PC-9 (cell line): ENCODE measurements at regions not wholly inside any gene's neighbourhood (a gene's known extent, or its start where the extent isn't known, plus 50 kb on each side); places are given as distances from the start of the nearest gene placed in this dataset.

Experiments used
- BruUV-seq: library from RNA; stranded (reverse); fragments of 400-500 nt; replicated peaks from 2 replicates; lab custom pipeline; 2021; lab: Mats Ljungman, UMichigan
- CTCF ChIA-PET: fragments of 300-600 bp; sonication (Branson Sonifier 250); formaldehyde crosslinking; loops from one replicate; lab custom pipeline; 2022; ENCODE audit warnings: antibody characterized with exemption; lab: Charles Lee
- POLR2A ChIA-PET: fragments of 300-600 bp; sonication (Branson Sonifier 250); formaldehyde crosslinking; loops from one replicate; lab custom pipeline; 2022; ENCODE audit warnings: antibody characterized with exemption; ENCODE audit not compliant: unreplicated experiment; lab: Charles Lee
- DNase-seq, 2 experiments: peaks; one replicate each; pipeline versions ENCODE4 v3.0.0 to v3.0.0-alpha.2; 2015 to 2022; ENCODE audit warnings: mixed read lengths in 1 of 2
- H2AFZ ChIP-seq: fragments of 200-600 bp; sonication (generic); 2 replicates; pipeline ENCODE4 v1.8.1; 2017; ENCODE audit warnings: antibody characterized with exemption
- H3F3A ChIP-seq: fragments of 200-600 bp; sonication (generic); 2 replicates; pipeline ENCODE4 v1.8.1; 2017; ENCODE audit warnings: antibody characterized with exemption, mild to moderate bottlenecking, low read depth; ENCODE audit not compliant: insufficient read depth
- H3K27ac ChIP-seq: fragments of 200-600 bp; sonication (generic); 2 replicates; pipeline ENCODE4 v1.6.1; 2016; ENCODE audit warnings: mixed run types
- H3K27me3 ChIP-seq: fragments of 200-600 bp; sonication (generic); 2 replicates; pipeline ENCODE4 v1.6.1; 2016; ENCODE audit warnings: low read depth, mixed run types; ENCODE audit not compliant: insufficient read depth
- H3K36me3 ChIP-seq: fragments of 200-600 bp; sonication (generic); 2 replicates; pipeline ENCODE4 v1.6.1; 2016; ENCODE audit warnings: low read depth, mixed run types
- H3K4me1 ChIP-seq: fragments of 200-600 bp; sonication (generic); replicated peaks from 2 replicates; pipeline ENCODE4 v1.6.1; 2016; ENCODE audit warnings: mixed run types; ENCODE audit not compliant: insufficient read depth
- H3K4me2 ChIP-seq: fragments of 200-600 bp; sonication (generic); 2 replicates; pipeline ENCODE4 v1.6.1; 2017; ENCODE audit warnings: mixed run types
- H3K4me3 ChIP-seq: fragments of 200-600 bp; sonication (generic); 2 replicates; pipeline ENCODE4 v1.6.1; 2016; ENCODE audit warnings: mixed run types
- H3K79me2 ChIP-seq: fragments of 200-600 bp; sonication (generic); 2 replicates; pipeline ENCODE4 v1.6.1; 2017; ENCODE audit warnings: low read depth, mixed run types
- H3K9me2 ChIP-seq: fragments of 200-600 bp; sonication (generic); 2 replicates; pipeline ENCODE4 v1.8.1; 2017; ENCODE audit warnings: mild to moderate bottlenecking; ENCODE audit not compliant: insufficient read depth
- H3K9me3 ChIP-seq: fragments of 200-600 bp; sonication (generic); 2 replicates; pipeline ENCODE4 v1.8.1; 2016; ENCODE audit warnings: low read depth; ENCODE audit not compliant: insufficient read depth
- H4K20me1 ChIP-seq: fragments of 200-600 bp; sonication (generic); 2 replicates; pipeline ENCODE4 v1.8.1; 2017; ENCODE audit not compliant: insufficient read depth
- EZH2 ChIP-seq: fragments of 200-600 bp; sonication (generic); IDR thresholded peaks from 2 replicates; pipeline ENCODE4 v1.8.0; 2017; ENCODE audit warnings: antibody characterized with exemption, low read depth
- intact Hi-C: fragments of 100-400 bp; cut with micrococcal nuclease; formaldehyde crosslinking; loops from one replicate; pipeline ENCODE4 v1.10.0; 2022; ENCODE audit not compliant: unreplicated experiment
- TF ChIP-seq, protein P1 (sequence below): fragments of 200-600 bp; sonication (generic); conservative IDR thresholded peaks from 2 replicates; pipeline ENCODE4 v1.6.1; 2017; ENCODE audit warnings: mixed run types, antibody characterized with exemption, mild to moderate bottlenecking, moderate library complexity

- ChIA-PET POLR2A (no interaction called here), CTCF (no interaction called here)
Observed at GRCh38 chr17:36739208-36739607, 137.8 kb downstream of the MRM1 start.

GRCh38 chr17:36740157-36740556 is 138.8 kb downstream of the MRM1 start:
- intact Hi-C loops = no loop called here
- H3K27ac ChIP-seq = no peak overlapping the region
- TF ChIP-seq, protein P1, sequence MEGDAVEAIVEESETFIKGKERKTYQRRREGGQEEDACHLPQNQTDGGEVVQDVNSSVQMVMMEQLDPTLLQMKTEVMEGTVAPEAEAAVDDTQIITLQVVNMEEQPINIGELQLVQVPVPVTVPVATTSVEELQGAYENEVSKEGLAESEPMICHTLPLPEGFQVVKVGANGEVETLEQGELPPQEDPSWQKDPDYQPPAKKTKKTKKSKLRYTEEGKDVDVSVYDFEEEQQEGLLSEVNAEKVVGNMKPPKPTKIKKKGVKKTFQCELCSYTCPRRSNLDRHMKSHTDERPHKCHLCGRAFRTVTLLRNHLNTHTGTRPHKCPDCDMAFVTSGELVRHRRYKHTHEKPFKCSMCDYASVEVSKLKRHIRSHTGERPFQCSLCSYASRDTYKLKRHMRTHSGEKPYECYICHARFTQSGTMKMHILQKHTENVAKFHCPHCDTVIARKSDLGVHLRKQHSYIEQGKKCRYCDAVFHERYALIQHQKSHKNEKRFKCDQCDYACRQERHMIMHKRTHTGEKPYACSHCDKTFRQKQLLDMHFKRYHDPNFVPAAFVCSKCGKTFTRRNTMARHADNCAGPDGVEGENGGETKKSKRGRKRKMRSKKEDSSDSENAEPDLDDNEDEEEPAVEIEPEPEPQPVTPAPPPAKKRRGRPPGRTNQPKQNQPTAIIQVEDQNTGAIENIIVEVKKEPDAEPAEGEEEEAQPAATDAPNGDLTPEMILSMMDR = no peak
- TF ChIP-seq EZH2 = no peak
- no peaks in the 10 kb centered on the region; the same call in 1 of the 2 replicates for H4K20me1 ChIP-seq
- no peak overlapping the region for H3K4me3 ChIP-seq
- H3K9me3 ChIP-seq = no peaks in the 10 kb centered on the region
- no TSS peak for BruUV-seq
- no peak overlapping the region for H2AFZ ChIP-seq
- peaks cover 41% of the 10 kb centered on the region for H3K27me3 ChIP-seq
- DNase-seq = no peak
- no peaks in the 10 kb centered on the region for H3K4me1 ChIP-seq
- POLR2A ChIA-PET = interaction anchor here (0.5 kb wide), 1 partner anchor 222 kb away, joined by 3 read pairs; no protein-coding TSS in a partner anchor
- H3K36me3 ChIP-seq = no peaks in the 10 kb centered on the region
- H3K79me2 ChIP-seq = no peaks in the 10 kb centered on the region
- no peak overlapping the region for H3K4me2 ChIP-seq
- H3F3A ChIP-seq = no peaks in the 10 kb centered on the region
- no peaks in the 10 kb centered on the region for H3K9me2 ChIP-seq
- CTCF ChIA-PET = interaction anchor here (0.6 kb wide), 1 partner anchor 8 kb away, joined by 3 read pairs; no protein-coding TSS in a partner anchor

More at GRCh38 chr17:36739208-36739607, 137.8 kb downstream of the MRM1 start:
- intact Hi-C loops = no loop called here
- Histone ChIP-seq H3K36me3 (no peaks in the 10 kb centered on the region), H3K27me3 (peaks cover 44% of the 10 kb centered on the region), H3K27ac (no peak overlapping the region), H4K20me1 (no peaks in the 10 kb centered on the region; the same call in 1 of the 2 replicates), H3K9me2 (no peaks in the 10 kb centered on the region), H3K9me3 (no peaks in the 10 kb centered on the region), H3K4me3 (no peak overlapping the region), H3F3A (no peaks in the 10 kb centered on the region), H2AFZ (no peak overlapping the region), H3K79me2 (no peaks in the 10 kb centered on the region), H3K4me2 (no peak overlapping the region), H3K4me1 (no peaks in the 10 kb centered on the region)
- no TSS peak for BruUV-seq
- no peak for DNase-seq
- TF ChIP-seq, protein P1 = no peak
- no peak for TF ChIP-seq EZH2

- DNase-seq = no peak
- Histone ChIP-seq H3K9me2 (no peaks in the 10 kb centered on the region), H2AFZ (no peak overlapping the region), H3K27ac (no peak overlapping the region), H3K4me3 (no peak overlapping the region), H3F3A (no peaks in the 10 kb centered on the region), H3K4me1 (no peaks in the 10 kb centered on the region), H3K36me3 (no peaks in the 10 kb centered on the region), H3K27me3 (peaks cover 37% of the 10 kb centered on the region), H3K79me2 (no peaks in the 10 kb centered on the region), H3K9me3 (no peaks in the 10 kb centered on the region), H3K4me2 (no peak overlapping the region), H4K20me1 (no peaks in the 10 kb centered on the region; the same call in 1 of the 2 replicates)
- no peak for TF ChIP-seq EZH2
- TF ChIP-seq, protein P1 = no peak
- CTCF ChIA-PET = no interaction called here
- no TSS peak for BruUV-seq
- POLR2A ChIA-PET = no interaction called here
- intact Hi-C loops = no loop called here
Observed at GRCh38 chr17:36741019-36741902, 139.9 kb downstream of the MRM1 start.
